ENCODE measurements at regions not wholly inside any gene's neighbourhood (a gene's known extent, or its start where the extent isn't known, plus 50 kb on each side); places are given as distances from the start of the nearest gene placed in this dataset.

GRCh38 chr7:7044806-7045205 is 137.5 kb upstream of the C1GALT1 start:
- TF ChIP-seq EP300 (conservative IDR thresholded peaks at IDR 0.05; ENCODE audit: poor library complexity, severe bottlenecking): no peak
- no peak for TF ChIP-seq CTCF (IDR thresholded peaks at IDR 0.05; ENCODE audit: poor library complexity, severe bottlenecking)
- TF ChIP-seq TAF1 (IDR thresholded peaks at IDR 0.05; ENCODE audit: low read depth): no peak
- no peak for TF ChIP-seq EZH2 (IDR thresholded peaks at IDR 0.05; ENCODE audit: borderline replicate concordance, insufficient read depth, low read length, poor library complexity, severe bottlenecking)
- TF ChIP-seq RAD21 (conservative IDR thresholded peaks at IDR 0.05): no peak
- TF ChIP-seq MXI1 (conservative IDR thresholded peaks at IDR 0.05; ENCODE audit: poor library complexity, severe bottlenecking): no peak
- TF ChIP-seq REST (IDR thresholded peaks at IDR 0.05; ENCODE audit: borderline replicate concordance): no peak
- TF ChIP-seq POLR2AphosphoS5 (IDR thresholded peaks at IDR 0.05): no peak
- TF ChIP-seq SMC3 (conservative IDR thresholded peaks at IDR 0.05; ENCODE audit: poor library complexity): no peak
